Transverse colon (tissue), 3 donors: ENCODE measurements at regions not wholly inside any gene's neighbourhood (a gene's known extent, or its start where the extent isn't known, plus 50 kb on each side); places are given as distances from the start of the nearest gene placed in this dataset.

Experiments
- POLR2A ChIP-seq: fragments of 450-650 bp; IDR thresholded peaks from one replicate; pipeline ENCODE4 v1.6.1; 2016; ENCODE audit warnings: antibody characterized with exemption, mild to moderate bottlenecking, moderate library complexity
- TF ChIP-seq, protein P1 (sequence below), 5 experiments: fragments of 200-600 bp in 3 of 5; fragments of 450-650 bp in 2 of 5; sonication (generic) in 3 of 5; IDR thresholded peaks; 1 replicate in 2 of 5; 2 replicates in 3 of 5; pipeline ENCODE4 v1.5.1; 2016 to 2017; ENCODE audit warnings: antibody characterized with exemption in 5 of 5, inconsistent platforms in 3 of 5, mild to moderate bottlenecking in 2 of 5, moderate library complexity in 1 of 5

DNA sequence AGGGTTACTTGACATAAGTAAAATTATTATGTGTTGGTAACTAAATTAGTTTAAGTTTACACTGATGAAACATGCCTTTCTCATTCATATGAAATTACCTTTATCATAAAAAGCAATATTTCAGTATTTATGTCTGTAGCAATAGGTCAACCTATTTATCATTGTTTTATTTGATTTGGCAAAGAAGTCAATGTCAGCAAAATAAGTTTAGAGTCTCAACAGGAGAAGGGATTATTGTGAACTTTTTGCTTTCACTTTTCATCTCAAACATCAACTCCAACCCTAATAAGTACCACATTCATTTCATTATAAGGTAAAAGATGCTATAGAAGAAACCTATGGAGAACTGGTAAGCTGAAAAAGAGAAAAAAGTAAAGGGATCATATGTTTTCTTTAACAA lies 1015.4 kb upstream of the ADGRL4 start:
- TF ChIP-seq, protein P1, sequence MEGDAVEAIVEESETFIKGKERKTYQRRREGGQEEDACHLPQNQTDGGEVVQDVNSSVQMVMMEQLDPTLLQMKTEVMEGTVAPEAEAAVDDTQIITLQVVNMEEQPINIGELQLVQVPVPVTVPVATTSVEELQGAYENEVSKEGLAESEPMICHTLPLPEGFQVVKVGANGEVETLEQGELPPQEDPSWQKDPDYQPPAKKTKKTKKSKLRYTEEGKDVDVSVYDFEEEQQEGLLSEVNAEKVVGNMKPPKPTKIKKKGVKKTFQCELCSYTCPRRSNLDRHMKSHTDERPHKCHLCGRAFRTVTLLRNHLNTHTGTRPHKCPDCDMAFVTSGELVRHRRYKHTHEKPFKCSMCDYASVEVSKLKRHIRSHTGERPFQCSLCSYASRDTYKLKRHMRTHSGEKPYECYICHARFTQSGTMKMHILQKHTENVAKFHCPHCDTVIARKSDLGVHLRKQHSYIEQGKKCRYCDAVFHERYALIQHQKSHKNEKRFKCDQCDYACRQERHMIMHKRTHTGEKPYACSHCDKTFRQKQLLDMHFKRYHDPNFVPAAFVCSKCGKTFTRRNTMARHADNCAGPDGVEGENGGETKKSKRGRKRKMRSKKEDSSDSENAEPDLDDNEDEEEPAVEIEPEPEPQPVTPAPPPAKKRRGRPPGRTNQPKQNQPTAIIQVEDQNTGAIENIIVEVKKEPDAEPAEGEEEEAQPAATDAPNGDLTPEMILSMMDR (IDR thresholded peaks at IDR 0.05), result no peak
- no peak for TF ChIP-seq POLR2A
